ENCODE measurements at regions not wholly inside any gene's neighbourhood (a gene's known extent, or its start where the extent isn't known, plus 50 kb on each side); places are given as distances from the start of the nearest gene placed in this dataset.

DNA sequence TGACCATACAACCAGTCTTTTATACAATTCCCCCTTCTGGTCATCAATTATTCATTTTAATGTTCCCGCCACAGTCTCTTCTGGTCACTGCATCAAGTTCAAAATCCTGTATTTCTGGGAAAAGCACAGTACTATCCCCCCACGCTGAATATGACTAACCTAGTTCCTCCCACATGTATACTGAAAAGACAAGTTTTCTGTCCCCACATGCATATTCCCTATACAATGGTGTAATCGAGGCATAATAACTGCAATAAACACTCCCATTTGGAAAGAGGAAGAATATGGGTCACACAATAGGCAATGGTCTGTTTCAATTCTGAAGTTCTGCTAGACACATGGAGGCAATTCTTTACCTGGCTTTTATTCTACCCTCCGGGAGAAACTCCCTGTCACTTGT lies 344.9 kb downstream of the EFNA5 start:
- TF ChIP-seq, protein P1, sequence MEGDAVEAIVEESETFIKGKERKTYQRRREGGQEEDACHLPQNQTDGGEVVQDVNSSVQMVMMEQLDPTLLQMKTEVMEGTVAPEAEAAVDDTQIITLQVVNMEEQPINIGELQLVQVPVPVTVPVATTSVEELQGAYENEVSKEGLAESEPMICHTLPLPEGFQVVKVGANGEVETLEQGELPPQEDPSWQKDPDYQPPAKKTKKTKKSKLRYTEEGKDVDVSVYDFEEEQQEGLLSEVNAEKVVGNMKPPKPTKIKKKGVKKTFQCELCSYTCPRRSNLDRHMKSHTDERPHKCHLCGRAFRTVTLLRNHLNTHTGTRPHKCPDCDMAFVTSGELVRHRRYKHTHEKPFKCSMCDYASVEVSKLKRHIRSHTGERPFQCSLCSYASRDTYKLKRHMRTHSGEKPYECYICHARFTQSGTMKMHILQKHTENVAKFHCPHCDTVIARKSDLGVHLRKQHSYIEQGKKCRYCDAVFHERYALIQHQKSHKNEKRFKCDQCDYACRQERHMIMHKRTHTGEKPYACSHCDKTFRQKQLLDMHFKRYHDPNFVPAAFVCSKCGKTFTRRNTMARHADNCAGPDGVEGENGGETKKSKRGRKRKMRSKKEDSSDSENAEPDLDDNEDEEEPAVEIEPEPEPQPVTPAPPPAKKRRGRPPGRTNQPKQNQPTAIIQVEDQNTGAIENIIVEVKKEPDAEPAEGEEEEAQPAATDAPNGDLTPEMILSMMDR (conservative IDR thresholded peaks at IDR 0.05), result no peak
- no peak overlapping the region for H3K27ac ChIP-seq

DNA sequence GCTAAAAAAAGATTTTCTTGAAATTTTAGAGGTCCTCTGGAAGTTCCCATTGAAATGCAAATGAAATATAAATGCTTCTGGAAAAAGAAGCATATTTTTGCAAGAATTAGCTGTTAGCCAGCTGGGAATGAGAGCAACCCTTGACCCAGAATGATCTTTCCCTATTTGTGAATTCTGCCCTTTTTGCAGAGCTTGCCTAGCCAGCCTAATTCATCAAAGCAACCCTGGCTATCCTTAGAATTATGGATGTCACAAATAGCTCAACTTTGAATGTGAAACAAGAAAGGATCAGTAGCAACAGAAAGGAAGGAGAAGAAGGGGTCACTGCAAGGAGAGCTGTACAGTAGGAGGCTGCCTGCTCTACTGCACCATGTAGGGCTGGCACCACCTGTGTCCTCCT lies 345.9 kb downstream of the EFNA5 start:
- no peak overlapping the region for H3K27ac ChIP-seq
- TF ChIP-seq, protein P1 (conservative IDR thresholded peaks at IDR 0.05), result no peak

DNA sequence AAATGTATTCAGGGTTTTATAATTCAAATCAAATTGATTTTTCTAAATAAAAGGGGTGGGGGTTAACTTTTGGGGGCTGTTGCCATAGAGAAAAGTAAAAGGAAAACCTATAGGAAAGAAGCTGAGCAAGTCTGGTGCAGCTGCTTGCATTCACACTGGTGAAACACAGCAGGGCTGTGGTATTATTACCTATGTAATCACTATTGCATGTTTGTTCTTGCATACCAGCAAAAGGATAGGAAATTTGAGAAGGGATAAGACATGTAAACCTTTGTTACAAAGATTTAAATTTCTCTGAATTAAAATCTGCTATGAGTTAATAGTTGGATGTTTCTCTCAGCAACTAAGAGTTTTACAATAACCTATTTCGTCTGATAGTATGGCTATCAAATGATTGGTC lies 346.7 kb downstream of the EFNA5 start:
- H3K27ac ChIP-seq, result no peak overlapping the region
- TF ChIP-seq, protein P1 (conservative IDR thresholded peaks at IDR 0.05), result no peak

DNA sequence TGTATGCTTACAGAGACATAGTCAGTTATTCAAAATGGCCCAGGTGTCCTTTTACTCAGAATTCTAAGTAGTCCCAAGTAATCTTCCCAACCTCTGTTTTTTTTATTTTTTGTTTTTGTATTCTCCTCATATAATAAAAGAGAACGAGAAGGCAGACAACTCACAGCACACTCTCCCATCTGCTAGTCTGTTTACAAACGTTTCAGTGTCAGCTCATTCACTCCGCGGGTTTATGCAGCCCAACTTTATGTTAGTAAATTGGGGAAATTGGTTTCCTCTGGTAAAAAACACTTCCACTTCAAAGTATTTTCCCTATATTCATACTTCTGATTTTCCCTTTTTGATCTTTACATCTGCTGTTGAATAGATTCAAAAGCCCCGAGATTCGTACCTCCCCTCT lies 347.2 kb downstream of the EFNA5 start:
- TF ChIP-seq, protein P1 (conservative IDR thresholded peaks at IDR 0.05), result no peak
- no peak overlapping the region for H3K27ac ChIP-seq

DNA sequence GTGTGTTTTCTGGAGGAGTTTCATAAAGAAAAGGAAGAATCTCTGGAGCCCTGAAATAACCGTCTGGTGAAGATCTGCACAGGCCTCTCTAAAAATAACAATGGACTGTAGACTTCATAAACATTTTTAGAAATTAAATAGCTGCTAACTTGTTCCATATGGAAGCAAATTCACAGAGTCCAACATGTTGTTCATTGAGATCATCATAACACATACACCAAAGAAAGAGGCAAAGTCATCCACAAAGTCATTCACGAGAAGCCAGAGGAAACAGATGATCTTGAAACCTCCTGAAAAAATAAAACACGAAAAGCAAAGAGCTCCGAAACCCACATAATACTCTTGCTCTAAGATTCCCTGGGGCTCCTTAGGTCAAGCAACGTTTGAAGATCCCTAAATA lies 347.8 kb downstream of the EFNA5 start:
- no peak overlapping the region for H3K27ac ChIP-seq
- TF ChIP-seq, protein P1 (conservative IDR thresholded peaks at IDR 0.05), result no peak

DNA sequence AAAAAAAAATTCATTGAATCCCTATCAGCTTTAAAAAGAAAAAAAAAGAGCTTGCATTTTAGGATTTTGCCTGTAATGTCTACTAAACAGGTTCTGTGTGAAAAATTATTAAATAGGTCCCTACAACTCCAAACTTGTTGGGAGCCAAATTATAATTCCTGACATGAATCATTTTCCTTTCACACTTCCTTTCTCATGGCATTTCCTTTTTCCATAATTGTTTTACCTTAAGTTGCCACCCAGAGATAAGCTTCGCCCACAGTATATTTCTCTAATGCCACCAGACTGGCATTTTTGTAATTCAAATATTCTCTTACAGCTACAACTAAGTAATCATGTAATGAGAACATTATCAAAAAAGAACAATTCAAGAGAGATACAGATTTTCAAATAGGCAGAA lies 348.8 kb downstream of the EFNA5 start:
- no peak overlapping the region for H3K27ac ChIP-seq
- TF ChIP-seq, protein P1 (conservative IDR thresholded peaks at IDR 0.05), result no peak

DNA sequence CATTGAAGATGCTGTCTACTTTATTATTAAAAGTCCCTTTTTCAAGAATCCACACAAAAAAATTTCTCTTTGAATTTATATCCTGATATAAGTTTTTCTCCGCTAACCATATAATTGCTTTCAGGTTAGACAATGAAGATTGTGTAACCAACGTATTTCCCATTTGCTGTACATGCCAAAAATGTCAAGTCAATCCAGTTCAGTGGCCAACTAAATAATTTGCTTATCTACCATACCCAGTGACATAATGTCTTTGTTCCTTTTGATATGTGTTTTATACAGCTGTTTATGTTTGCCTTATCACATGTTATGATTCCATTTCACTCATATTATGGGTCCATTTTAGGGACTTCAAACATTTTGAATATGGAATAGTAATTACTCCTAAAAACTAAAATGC lies 349.9 kb downstream of the EFNA5 start:
- no peak overlapping the region for H3K27ac ChIP-seq
- TF ChIP-seq, protein P1 (conservative IDR thresholded peaks at IDR 0.05), result no peak

DNA sequence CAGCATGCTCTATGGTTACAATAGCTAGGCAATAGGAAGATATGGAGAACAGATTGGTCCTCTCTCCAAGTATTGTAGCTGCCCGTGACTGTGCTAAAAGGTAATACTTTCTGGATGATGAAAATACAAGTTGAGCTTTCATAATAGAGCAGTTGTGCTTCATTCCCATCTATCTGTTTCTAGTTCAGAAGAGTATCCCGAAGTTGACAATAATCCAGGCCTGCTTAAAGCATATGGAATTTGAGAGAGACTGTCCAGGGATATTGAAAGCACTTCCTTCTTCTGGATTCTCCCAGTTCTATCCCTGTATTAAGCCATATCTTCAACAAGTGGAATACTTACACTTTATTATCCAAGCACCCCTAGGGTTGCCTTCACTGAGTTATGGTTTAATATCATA lies 350.4 kb downstream of the EFNA5 start:
- TF ChIP-seq, protein P1 (conservative IDR thresholded peaks at IDR 0.05), result no peak
- H3K27ac ChIP-seq, result no peak overlapping the region

All from VCaP (cell line).